ENCODE measurements at regions not wholly inside any gene's neighbourhood (a gene's known extent, or its start where the extent isn't known, plus 50 kb on each side); places are given as distances from the start of the nearest gene placed in this dataset.
A peak's percentile ranks its signal among the peaks of the same experiment; 100 is the strongest.

- Mint-ChIP-seq H3K27ac (no peak overlapping the region), H3K4me1 (no peaks in the 10 kb centered on the region), H3K36me3 (no peaks in the 10 kb centered on the region), H3K9me3 (no peaks in the 10 kb centered on the region), H3K4me3 (no peak overlapping the region)
- DNase-seq (ENCODE audit: low spot score in 2 of 2): no peak
- ATAC-seq: no peak
Observed at GRCh38 chr6:11633741-11634509, 96.4 kb downstream of the TMEM170B start.

GRCh38 chr6:11634948-11635347 is 97.4 kb downstream of the TMEM170B start:
- H3K4me3 Mint-ChIP-seq: no peak overlapping the region
- no peaks in the 10 kb centered on the region for H3K36me3 Mint-ChIP-seq
- H3K9me3 Mint-ChIP-seq: no peaks in the 10 kb centered on the region
- no peaks in the 10 kb centered on the region for H3K4me1 Mint-ChIP-seq
- DNase-seq (ENCODE audit: low spot score in 2 of 2) (no peak), ATAC-seq (no peak)
- H3K27ac Mint-ChIP-seq: no peak overlapping the region

- no peak overlapping the region for H3K4me3 Mint-ChIP-seq
- ATAC-seq: no peak
Observed at GRCh38 chr6:11636121-11636520, 98.6 kb downstream of the TMEM170B start.

DNA sequence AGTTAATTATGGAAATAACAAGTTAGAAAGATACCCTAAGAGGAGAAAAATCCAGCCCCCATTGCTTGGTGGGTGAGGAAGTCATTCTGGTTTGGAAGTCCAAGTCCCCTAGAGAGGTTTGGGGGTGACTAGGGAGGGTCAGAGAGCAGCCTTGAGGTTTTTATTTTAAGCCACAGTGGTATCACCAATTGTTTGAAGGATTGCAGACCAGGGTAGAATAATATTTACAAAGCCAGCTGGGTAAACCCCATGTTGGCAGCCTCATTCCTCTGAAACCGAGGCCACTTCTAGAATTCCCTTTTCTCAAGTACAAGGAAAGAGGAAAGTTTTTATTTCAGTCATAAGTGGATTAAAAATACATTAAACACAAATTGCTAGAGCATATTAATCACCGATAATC is 99.7 kb downstream of the TMEM170B start:
- DNase-seq (ENCODE audit: low spot score in 2 of 2) (no peak), ATAC-seq (no peak)
- no peak overlapping the region for H3K27ac Mint-ChIP-seq
- H3K4me1 Mint-ChIP-seq: no peaks in the 10 kb centered on the region
- H3K36me3 Mint-ChIP-seq: no peaks in the 10 kb centered on the region
- no peaks in the 10 kb centered on the region for H3K9me3 Mint-ChIP-seq
- no peak overlapping the region for H3K4me3 Mint-ChIP-seq

More at GRCh38 chr6:11636121-11636520, 98.6 kb downstream of the TMEM170B start:
- DNase-seq (ENCODE audit: low spot score in 2 of 2): no peak
- Mint-ChIP-seq H3K9me3 (no peaks in the 10 kb centered on the region), H3K27ac (no peak overlapping the region), H3K36me3 (no peaks in the 10 kb centered on the region), H3K4me1 (no peaks in the 10 kb centered on the region)

DNA sequence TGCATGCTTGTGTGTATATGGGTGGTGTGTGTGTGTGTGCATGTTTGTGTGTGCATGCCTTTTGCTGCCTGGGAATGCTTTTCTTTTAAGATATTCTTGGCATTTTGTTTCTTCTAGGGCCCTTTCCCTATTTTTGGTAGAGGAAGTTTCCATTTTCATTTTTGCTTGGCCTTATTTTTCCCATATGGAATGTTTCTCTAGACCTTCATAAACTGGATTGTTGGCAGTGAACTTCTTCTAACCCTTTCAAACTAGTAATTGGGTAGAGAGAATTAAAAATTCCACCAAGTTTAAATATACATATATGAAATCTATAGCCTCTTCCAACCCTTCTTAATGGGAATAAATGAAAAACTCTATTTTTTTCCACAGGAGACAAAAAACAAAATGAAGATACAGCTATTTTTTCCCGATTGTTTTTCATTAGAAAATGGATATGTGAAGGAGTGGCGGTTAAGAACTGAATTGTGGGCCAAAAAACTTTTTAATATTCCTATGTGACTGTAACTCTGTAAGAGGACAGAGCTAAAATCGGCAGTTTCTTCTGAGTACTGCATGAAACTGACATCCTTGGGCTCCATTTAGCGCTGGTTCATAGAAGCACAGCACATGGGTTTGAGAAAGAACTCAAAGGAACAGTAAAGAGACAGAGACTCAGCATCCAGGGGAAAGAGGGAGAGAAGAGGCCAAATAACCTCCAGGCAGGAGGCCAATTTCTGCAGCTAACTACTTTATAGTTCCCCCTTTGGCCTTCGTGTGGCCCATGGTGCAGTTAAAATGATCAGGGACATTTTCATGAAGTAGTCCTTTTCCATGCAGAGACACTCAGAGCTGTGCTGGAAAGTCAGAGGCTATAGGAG is 102.1 kb downstream of the TMEM170B start:
- Mint-ChIP-seq H3K4me1 (no peaks in the 10 kb centered on the region), H3K4me3 (no peak overlapping the region), H3K27ac (no peak overlapping the region), H3K9me3 (no peaks in the 10 kb centered on the region), H3K36me3 (no peaks in the 10 kb centered on the region)
- DNase-seq (ENCODE audit: low spot score in 2 of 2) (no peak), ATAC-seq (no peak)

- DNase-seq (ENCODE audit: low spot score in 2 of 2): no peak
- no peaks in the 10 kb centered on the region for H3K9me3 Mint-ChIP-seq
Observed at GRCh38 chr6:11640486-11640885, 102.9 kb downstream of the TMEM170B start.

DNA sequence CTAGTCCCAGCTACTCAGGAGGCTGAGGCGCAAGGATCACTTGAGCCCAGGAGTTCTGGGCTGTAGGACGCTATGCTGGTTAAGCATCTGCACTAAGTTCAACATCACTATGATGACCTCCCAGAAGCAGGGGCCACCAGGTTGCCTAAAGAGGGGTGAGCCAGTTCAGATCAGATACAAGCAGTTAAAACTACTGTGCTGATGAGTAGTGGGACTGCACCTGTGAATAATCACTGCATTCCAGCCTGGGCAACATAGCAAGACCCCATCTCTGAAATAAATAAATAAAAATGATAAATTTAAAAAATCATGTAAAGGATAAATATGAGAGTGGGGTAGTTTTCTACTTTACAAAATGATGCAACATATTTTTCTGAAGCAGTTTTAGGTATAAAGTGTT is 106.5 kb downstream of the TMEM170B start:
- Mint-ChIP-seq H3K4me1 (no peaks in the 10 kb centered on the region), H3K9me3 (no peaks in the 10 kb centered on the region), H3K27ac (no peak overlapping the region), H3K36me3 (no peaks in the 10 kb centered on the region), H3K4me3 (no peak overlapping the region)
- DNase-seq (ENCODE audit: low spot score in 2 of 2) (no peak), ATAC-seq (no peak)

More at GRCh38 chr6:11640486-11640885, 102.9 kb downstream of the TMEM170B start:
- H3K36me3 Mint-ChIP-seq: no peaks in the 10 kb centered on the region
- no peak overlapping the region for H3K4me3 Mint-ChIP-seq
- no peak for ATAC-seq
- H3K27ac Mint-ChIP-seq: no peak overlapping the region
- no peaks in the 10 kb centered on the region for H3K4me1 Mint-ChIP-seq

DNA sequence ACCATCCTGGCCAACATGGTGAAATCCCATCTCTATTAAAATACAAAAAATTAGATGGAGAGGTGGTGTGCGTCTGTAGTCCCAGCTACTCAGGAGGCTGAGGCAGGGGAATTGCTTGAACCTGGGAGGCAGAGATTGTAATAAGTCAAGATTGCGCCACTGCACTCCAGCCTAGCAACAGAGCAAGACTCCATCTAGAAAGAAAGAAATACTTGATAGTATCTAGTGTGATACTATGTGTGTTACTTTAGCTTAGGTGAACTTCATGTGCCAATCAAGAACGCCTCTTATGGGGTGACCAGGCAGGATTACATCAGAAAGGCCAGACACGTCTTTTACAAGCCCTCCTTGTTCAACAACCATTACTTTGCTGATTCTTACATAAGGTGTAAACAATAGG is 107.1 kb downstream of the TMEM170B start:
- H3K27ac Mint-ChIP-seq: no peak overlapping the region

DNA sequence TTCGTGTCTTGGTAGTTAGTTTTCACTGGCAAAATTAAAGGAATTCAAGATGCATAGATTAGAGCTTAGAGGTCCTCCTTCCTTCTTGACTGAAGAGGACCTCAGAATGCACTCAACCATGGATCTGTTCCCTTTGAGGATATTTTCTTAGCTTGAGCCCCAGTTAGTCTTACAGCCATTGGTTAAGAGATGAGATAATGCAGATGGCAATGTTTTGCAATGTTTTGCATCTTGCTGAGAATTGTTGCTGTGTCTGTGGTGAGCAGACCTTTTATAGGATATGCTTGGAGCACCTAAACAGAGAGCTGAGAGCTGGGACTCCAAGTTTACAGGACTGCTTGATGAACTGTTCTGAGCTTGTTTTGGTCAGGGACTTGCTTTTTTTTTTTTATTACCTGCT is 107.5 kb downstream of the TMEM170B start:
- no peak overlapping the region for H3K4me3 Mint-ChIP-seq
- DNase-seq (ENCODE audit: low spot score in 2 of 2) (no peak), ATAC-seq (no peak)
- no peaks in the 10 kb centered on the region for H3K4me1 Mint-ChIP-seq
- H3K9me3 Mint-ChIP-seq: no peaks in the 10 kb centered on the region
- no peaks in the 10 kb centered on the region for H3K36me3 Mint-ChIP-seq
- no peak overlapping the region for H3K27ac Mint-ChIP-seq

More for the DNA sequence above, 107.1 kb downstream of the TMEM170B start:
- no peak overlapping the region for H3K4me3 Mint-ChIP-seq
- DNase-seq (ENCODE audit: low spot score in 2 of 2) (no peak), ATAC-seq (no peak)
- H3K36me3 Mint-ChIP-seq: no peaks in the 10 kb centered on the region
- no peaks in the 10 kb centered on the region for H3K9me3 Mint-ChIP-seq
- no peaks in the 10 kb centered on the region for H3K4me1 Mint-ChIP-seq

DNA sequence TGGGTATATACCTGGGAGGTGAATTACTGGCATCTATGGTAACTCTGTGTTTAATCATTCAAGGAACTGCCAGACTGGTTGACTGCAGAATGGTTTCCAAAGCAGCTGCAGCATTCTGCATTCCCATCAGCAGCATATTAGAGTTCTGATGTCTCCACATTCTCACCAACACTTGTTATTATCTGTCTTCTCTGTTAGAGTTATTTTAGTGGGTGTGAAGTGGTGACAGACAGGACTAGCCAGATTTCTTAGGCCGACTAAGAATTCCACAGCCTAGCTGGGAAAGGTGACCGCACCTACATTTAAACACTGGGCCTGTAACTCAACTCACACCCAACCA is 110.9 kb downstream of the TMEM170B start:
- Mint-ChIP-seq H3K27ac (no peak overlapping the region), H3K9me3 (no peaks in the 10 kb centered on the region), H3K36me3 (no peaks in the 10 kb centered on the region), H3K4me1 (no peaks in the 10 kb centered on the region), H3K4me3 (no peak overlapping the region)
- ATAC-seq (no peak), DNase-seq (ENCODE audit: low spot score in 2 of 2) (no peak)

DNA sequence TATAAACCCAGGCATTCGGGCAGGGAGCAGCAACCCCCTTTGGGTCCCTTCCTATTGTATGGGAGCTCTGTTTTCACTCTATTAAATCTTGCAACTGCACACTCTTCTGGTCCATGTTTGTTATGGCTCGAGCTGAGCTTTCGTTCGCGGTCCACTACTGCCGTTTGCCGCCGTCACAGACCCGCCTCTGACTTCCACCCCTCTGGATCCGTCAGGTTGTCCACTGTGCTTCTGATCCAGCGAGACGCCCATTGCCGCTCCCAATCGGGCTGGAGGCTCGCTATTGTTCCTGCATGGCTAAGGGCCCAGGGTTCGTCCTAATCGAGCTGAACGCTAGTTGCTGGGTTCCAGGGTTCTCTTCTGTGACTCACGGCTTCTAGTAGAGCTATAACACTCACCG is 111.3 kb downstream of the TMEM170B start:
- no peak overlapping the region for H3K4me3 Mint-ChIP-seq
- no peak overlapping the region for H3K27ac Mint-ChIP-seq
- no peaks in the 10 kb centered on the region for H3K4me1 Mint-ChIP-seq
- H3K36me3 Mint-ChIP-seq: no peaks in the 10 kb centered on the region
- H3K9me3 Mint-ChIP-seq: no peaks in the 10 kb centered on the region
- ATAC-seq (no peak), DNase-seq (ENCODE audit: low spot score in 2 of 2) (no peak)

DNA sequence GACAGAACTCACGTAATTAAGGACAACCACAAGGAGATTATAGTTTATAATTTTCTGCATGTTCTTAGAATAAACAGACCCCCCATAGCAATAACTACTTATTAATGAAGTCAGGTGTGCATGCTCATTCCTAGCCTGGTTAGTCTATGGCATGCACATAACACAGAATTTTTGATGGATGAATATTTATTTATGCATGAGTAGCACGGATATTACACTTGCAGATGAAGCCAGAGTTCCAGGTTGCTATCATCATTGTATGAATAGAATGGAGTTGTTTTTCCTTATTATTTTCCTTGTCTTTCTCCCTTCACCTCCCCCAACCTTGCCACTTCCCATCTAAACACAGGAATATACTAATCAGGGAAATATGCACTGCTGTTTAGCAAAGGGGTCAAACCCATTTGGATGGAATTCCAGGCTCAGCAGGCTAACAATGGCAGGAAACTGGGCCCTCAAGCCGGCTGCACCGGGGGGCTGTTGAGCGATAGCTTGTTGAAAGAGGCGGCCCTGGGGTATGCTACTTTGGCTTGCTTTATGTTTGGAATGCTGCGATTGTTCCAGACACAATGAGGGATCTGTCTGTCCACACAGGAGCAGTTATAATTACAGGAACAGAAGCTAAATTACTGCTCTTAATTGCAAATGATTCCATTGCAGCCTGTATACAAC is 112.6 kb downstream of the TMEM170B start:
- Mint-ChIP-seq H3K27ac (no peak overlapping the region), H3K4me1 (no peaks in the 10 kb centered on the region), H3K9me3 (no peaks in the 10 kb centered on the region), H3K4me3 (no peak overlapping the region), H3K36me3 (no peaks in the 10 kb centered on the region)
- ATAC-seq (no peak), DNase-seq (ENCODE audit: low spot score in 2 of 2) (no peak)

GRCh38 chr6:11650711-11651110 is 113.2 kb downstream of the TMEM170B start:
- Mint-ChIP-seq H3K4me1 (no peaks in the 10 kb centered on the region), H3K4me3 (no peak overlapping the region), H3K9me3 (no peaks in the 10 kb centered on the region), H3K27ac (no peak overlapping the region), H3K36me3 (no peaks in the 10 kb centered on the region)
- DNase-seq (ENCODE audit: low spot score in 2 of 2) (no peak), ATAC-seq (no peak)

GRCh38 chr6:11653028-11653583 is 115.6 kb downstream of the TMEM170B start:
- DNase-seq (ENCODE audit: low spot score in 2 of 2) (no peak), ATAC-seq (peak; percentile 71)
- H3K9me3 Mint-ChIP-seq: no peaks in the 10 kb centered on the region
- H3K27ac Mint-ChIP-seq: no peak overlapping the region
- H3K4me3 Mint-ChIP-seq: no peak overlapping the region
- no peaks in the 10 kb centered on the region for H3K4me1 Mint-ChIP-seq
- H3K36me3 Mint-ChIP-seq: no peaks in the 10 kb centered on the region

DNA sequence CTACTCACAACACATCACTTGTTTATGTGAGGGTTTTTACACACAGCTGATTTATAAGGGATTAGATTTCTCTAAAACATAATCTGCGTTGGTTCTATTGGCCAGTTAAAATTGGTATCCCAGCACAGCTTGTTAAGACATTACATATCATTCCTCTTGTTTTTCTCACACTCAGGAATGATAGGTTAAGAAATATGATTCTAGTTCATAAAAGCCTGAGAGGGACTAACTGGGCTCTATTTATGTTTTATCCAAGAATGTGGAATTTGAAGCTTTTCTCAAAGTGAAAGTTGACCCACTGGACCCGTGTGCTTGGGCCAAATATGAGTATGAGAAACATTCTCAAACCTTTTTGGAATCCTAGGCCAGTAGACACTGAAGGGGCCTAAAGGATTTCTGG is 117.3 kb downstream of the TMEM170B start:
- H3K4me1 Mint-ChIP-seq: no peaks in the 10 kb centered on the region
- no peaks in the 10 kb centered on the region for H3K36me3 Mint-ChIP-seq
- ATAC-seq (no peak), DNase-seq (ENCODE audit: low spot score in 2 of 2) (no peak)
- no peak overlapping the region for H3K27ac Mint-ChIP-seq
- H3K4me3 Mint-ChIP-seq: no peak overlapping the region
- no peaks in the 10 kb centered on the region for H3K9me3 Mint-ChIP-seq

Data from stimulated activated effector memory CD8-positive, alpha-beta T cell treated with anti-CD3 and anti-CD28 coated beads, Interleukin-12 subunit alpha, Interleukin-12 subunit beta, amount 100 ng/mL, for 72 hours (primary cell).